Activated CD4-positive, alpha-beta memory T cell treated with anti-CD3 and anti-CD28 coated beads, Interleukin-2, amount 10 ng/mL, durations not matched to agents 7 days and 5 days (primary cell): ENCODE measurements at regions not wholly inside any gene's neighbourhood (a gene's known extent, or its start where the extent isn't known, plus 50 kb on each side); places are given as distances from the start of the nearest gene placed in this dataset.
"Not testable (repeated sequence)": the region's sequence is repeated elsewhere in the genome, so short reads cannot be mapped to it uniquely, and the experiment has no call there.

Experiments
- CTCF ChIA-PET: fragments of 350-600 bp; sonication (Branson Sonifier 250); formaldehyde crosslinking; loops from one replicate; lab custom pipeline; 2021; ENCODE audit warnings: antibody characterized with exemption, inconsistent platforms; lab: Charles Lee
- POLR2A ChIA-PET: fragments of 350-600 bp; sonication (Branson Sonifier 250); formaldehyde crosslinking; loops from one replicate; lab custom pipeline; 2021; ENCODE audit warnings: antibody characterized with exemption; lab: Charles Lee
- DNase-seq: peaks from one replicate; pipeline ENCODE4 v3.0.0-alpha.2; 2020
- H3K27ac Mint-ChIP-seq: one replicate; pipeline ENCODE4 v1.8.0; 2021; ENCODE audit warnings: mild to moderate bottlenecking, mixed read lengths
- H3K27me3 Mint-ChIP-seq: one replicate; pipeline ENCODE4 v1.8.0; 2021; ENCODE audit warnings: mixed read lengths
- H3K36me3 Mint-ChIP-seq: one replicate; pipeline ENCODE4 v1.8.0; 2021; ENCODE audit warnings: low read depth, mixed read lengths
- H3K4me1 Mint-ChIP-seq: one replicate; pipeline ENCODE4 v1.8.0; 2021; ENCODE audit warnings: mixed read lengths
- H3K4me3 Mint-ChIP-seq: one replicate; pipeline ENCODE4 v1.8.0; 2021; ENCODE audit warnings: mild to moderate bottlenecking, mixed read lengths
- H3K9me3 Mint-ChIP-seq: one replicate; pipeline ENCODE4 v1.8.0; 2021; ENCODE audit warnings: mixed read lengths

- H3K27me3 Mint-ChIP-seq, H3K4me1 Mint-ChIP-seq, H3K4me3 Mint-ChIP-seq, POLR2A ChIA-PET, H3K27ac Mint-ChIP-seq, DNase-seq, H3K36me3 Mint-ChIP-seq, CTCF ChIA-PET: not testable (repeated sequence)
- H3K9me3 Mint-ChIP-seq = peaks cover 44% of the 10 kb centered on the region
Measured at GRCh38 chr9:65406625-65407024, 121.6 kb upstream of the FOXD4L5 start.

GRCh38 chr9:65405766-65406165 lies 120.8 kb upstream of the FOXD4L5 start:
- peaks cover 42% of the 10 kb centered on the region for H3K9me3 Mint-ChIP-seq
- H3K27me3 Mint-ChIP-seq, DNase-seq, H3K4me1 Mint-ChIP-seq, H3K4me3 Mint-ChIP-seq, H3K27ac Mint-ChIP-seq, H3K36me3 Mint-ChIP-seq, POLR2A ChIA-PET, CTCF ChIA-PET: not testable (repeated sequence)

- Mint-ChIP-seq H3K4me3 (no peak overlapping the region), H3K27ac (no peak overlapping the region), H3K9me3 (peaks cover 41% of the 10 kb centered on the region)
Measured at GRCh38 chr9:65405253-65405652, 120.2 kb upstream of the FOXD4L5 start.

DNA sequence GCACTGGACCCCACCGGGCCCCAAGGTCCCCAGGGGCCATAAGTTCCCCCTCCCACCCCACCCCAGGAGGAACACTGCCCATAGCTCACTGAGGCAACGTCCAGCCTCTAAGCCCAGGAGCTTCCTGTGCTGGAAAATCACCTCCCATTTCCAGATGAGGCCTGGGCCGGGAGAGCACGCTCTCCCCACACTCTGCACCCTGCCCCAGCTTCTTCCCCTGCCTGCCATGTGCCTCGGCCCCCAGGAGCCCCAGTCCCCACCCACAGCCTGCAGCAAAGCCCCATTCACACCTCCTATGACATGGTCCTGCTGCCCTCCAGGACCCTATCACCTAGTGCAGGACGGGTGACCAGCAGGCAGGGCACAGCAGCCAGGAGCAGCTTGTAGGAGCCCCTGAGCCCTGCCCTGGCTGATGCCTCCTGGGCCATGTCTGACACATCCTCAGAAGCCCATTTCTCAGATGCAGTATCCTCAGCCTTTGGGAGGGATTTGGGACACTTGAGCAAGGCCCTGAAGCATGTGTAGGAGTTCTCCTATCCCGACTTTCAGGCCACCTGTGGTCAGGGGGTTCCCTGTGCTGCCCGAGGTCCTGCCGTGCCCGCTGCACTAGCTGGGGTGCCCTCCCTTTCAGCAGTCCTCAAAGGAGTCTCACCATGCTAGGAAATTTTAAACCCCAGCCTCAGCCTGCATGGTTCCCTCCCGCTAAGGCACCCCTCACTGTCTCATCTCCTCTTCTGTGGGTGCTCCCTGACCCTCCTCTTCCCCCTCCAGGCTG lies 119.4 kb upstream of the FOXD4L5 start:
- no peak overlapping the region for H3K4me3 Mint-ChIP-seq
- no peaks in the 10 kb centered on the region for H3K4me1 Mint-ChIP-seq
- CTCF ChIA-PET = no interaction called here
- H3K27ac Mint-ChIP-seq = no peak overlapping the region
- H3K27me3 Mint-ChIP-seq = no peaks in the 10 kb centered on the region
- no peak for DNase-seq
- H3K9me3 Mint-ChIP-seq = peaks cover 36% of the 10 kb centered on the region
- POLR2A ChIA-PET = no interaction called here
- no peaks in the 10 kb centered on the region for H3K36me3 Mint-ChIP-seq

More at GRCh38 chr9:65405253-65405652, 120.2 kb upstream of the FOXD4L5 start:
- Mint-ChIP-seq H3K36me3 (peaks cover 3% of the 10 kb centered on the region), H3K4me1 (no peaks in the 10 kb centered on the region), H3K27me3 (no peaks in the 10 kb centered on the region)
- DNase-seq = no peak
- ChIA-PET CTCF (no interaction called here), POLR2A (no interaction called here)

- ChIA-PET POLR2A (no interaction called here), CTCF (no interaction called here)
- DNase-seq = no peak
- Mint-ChIP-seq H3K36me3 (no peaks in the 10 kb centered on the region), H3K27me3 (no peaks in the 10 kb centered on the region), H3K4me1 (no peaks in the 10 kb centered on the region), H3K4me3 (no peak overlapping the region), H3K9me3 (peaks cover 39% of the 10 kb centered on the region), H3K27ac (no peak overlapping the region)
Measured at GRCh38 chr9:65403721-65404120, 118.7 kb upstream of the FOXD4L5 start.

- CTCF ChIA-PET, H3K36me3 Mint-ChIP-seq, H3K27ac Mint-ChIP-seq, H3K4me1 Mint-ChIP-seq, DNase-seq, H3K27me3 Mint-ChIP-seq, POLR2A ChIA-PET, H3K4me3 Mint-ChIP-seq: not testable (repeated sequence)
- H3K9me3 Mint-ChIP-seq = peaks cover 35% of the 10 kb centered on the region
Measured at GRCh38 chr9:65403072-65403471, 118.1 kb upstream of the FOXD4L5 start.

DNA sequence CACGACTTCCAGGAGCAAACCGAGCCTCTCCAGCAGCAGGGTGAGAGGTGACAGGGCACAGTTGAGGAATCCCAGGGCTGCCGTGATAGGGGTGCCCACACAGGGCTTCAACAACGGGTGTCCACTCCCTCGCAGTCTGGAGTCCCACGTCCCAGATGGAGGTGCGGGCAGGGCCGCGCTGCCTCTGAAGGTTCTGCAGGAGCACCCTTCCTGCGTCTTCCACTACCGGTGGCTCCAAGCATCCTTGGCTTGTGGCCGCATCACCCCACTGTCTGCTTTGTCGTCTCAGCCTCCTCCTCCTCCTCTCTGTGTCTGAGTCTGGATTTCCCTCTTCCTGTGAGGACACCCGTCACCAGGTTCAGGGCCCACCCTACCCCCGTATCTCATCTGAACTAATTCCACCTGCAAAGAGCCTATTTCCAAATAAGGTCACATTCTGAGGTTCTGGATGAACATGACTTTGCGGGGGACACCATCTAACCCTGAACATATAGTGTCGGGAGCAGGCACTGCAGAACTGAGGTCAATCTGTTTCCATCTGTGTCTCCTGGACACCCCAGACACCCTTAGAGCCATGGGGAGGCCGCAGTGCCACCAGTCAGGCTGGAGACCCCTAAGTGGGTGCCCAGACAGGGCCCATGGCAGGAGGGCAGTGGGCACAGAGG lies 117.3 kb upstream of the FOXD4L5 start:
- H3K4me1 Mint-ChIP-seq, H3K4me3 Mint-ChIP-seq, H3K27ac Mint-ChIP-seq, CTCF ChIA-PET, H3K27me3 Mint-ChIP-seq, H3K36me3 Mint-ChIP-seq, DNase-seq, POLR2A ChIA-PET: not testable (repeated sequence)
- H3K9me3 Mint-ChIP-seq = peaks cover 32% of the 10 kb centered on the region

- CTCF ChIA-PET, H3K36me3 Mint-ChIP-seq, H3K27ac Mint-ChIP-seq, H3K4me1 Mint-ChIP-seq, H3K4me3 Mint-ChIP-seq, DNase-seq, H3K27me3 Mint-ChIP-seq, POLR2A ChIA-PET: not testable (repeated sequence)
- H3K9me3 Mint-ChIP-seq = peaks cover 32% of the 10 kb centered on the region
Measured at GRCh38 chr9:65401456-65402045, 116.5 kb upstream of the FOXD4L5 start.

DNA sequence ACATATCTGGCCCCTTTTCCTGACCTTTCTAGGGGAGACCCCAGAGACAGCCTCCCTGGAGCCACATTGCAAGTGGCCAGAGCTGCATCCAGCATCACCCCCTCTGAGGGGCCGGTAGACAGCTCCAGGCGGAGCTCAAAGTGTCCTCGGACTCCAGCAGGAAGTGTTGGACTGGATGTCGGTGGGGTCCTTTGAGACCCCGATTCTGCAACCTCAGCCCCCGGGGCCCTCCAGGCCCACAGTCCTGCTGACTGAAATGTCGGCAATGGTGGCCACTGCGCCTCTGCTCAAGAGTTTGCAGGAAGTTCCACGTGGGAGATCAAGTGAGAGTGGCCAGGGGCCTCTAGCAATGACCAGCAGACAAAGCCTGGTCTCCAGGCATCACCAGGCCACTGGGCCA lies 115.9 kb upstream of the FOXD4L5 start:
- ChIA-PET POLR2A (no interaction called here), CTCF (no interaction called here)
- DNase-seq = no peak
- H3K4me1 Mint-ChIP-seq = no peaks in the 10 kb centered on the region
- no peak overlapping the region for H3K4me3 Mint-ChIP-seq
- no peaks in the 10 kb centered on the region for H3K36me3 Mint-ChIP-seq
- no peaks in the 10 kb centered on the region for H3K27me3 Mint-ChIP-seq
- peaks cover 28% of the 10 kb centered on the region for H3K9me3 Mint-ChIP-seq
- H3K27ac Mint-ChIP-seq = no peak overlapping the region

DNA sequence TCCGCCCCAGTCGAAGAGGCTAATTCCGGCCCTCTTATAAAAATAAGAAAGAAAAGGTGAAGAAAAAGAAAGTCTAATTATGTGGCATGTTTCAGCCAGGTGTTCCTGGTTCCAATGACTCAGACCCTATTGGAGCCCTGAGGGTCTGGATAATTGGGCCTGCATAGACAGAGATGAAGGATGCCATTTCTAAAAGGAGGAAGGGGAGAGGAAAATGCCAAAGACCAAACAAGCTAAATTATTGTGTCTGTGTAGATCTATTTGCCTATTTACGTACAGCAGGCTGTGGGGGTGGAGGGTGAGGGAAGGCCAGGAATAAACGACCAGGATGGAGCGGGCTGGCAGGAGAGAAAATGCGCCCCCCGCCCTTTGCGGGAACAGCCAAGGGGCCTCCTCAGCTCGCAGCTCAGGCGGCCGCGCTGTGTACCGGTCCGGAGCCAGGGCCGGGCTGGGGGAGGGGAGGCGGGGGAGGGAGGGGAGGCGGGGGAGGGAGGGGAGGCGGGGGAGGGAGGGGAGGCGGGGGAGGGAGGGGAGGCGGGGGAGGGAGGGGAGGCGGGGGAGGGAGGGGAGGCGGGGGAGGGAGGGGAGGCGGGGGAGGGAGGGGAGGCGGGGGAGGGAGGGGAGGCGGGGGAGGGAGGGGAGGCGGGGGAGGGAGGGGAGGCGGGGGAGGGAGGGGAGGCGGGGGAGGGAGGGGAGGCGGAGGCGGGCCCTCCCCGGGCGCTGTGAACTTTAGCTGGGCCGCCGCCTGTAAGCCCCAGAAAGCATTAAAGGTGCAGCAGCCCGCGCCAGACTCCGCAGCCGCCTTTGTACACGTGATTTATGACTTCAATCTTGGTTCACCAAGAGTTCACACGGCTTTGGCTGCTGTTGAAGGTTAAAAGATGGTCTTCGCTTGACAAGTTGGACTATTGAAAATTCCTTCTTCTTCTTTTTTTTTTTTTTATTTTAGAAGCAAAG lies 113.0 kb upstream of the FOXD4L5 start:
- POLR2A ChIA-PET, H3K4me3 Mint-ChIP-seq, H3K36me3 Mint-ChIP-seq, CTCF ChIA-PET, H3K27me3 Mint-ChIP-seq, H3K27ac Mint-ChIP-seq, H3K4me1 Mint-ChIP-seq, DNase-seq: not testable (repeated sequence)
- peaks cover 18% of the 10 kb centered on the region for H3K9me3 Mint-ChIP-seq

DNA sequence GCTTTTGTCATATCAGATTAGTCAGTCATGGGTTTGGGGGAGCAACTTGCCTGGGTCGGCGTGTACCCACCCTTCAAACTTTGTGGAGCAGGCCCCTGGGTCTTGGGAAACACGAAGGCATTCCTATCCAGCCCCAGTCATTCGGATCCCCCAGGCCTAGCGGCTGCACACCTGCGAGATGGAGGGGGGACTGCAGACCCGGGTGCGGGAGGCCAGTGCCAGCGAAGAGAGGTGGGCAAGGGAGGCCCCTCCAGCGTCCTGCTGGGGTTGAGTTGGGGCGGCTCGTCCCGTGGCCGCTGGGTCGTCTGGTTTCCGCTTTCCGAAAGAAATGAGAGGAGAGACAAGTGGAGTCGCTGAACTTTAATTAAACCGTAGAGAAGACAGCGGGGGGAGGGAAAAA lies 112.2 kb upstream of the FOXD4L5 start:
- H3K27me3 Mint-ChIP-seq, H3K36me3 Mint-ChIP-seq, POLR2A ChIA-PET, DNase-seq, H3K4me1 Mint-ChIP-seq, CTCF ChIA-PET, H3K27ac Mint-ChIP-seq, H3K4me3 Mint-ChIP-seq: not testable (repeated sequence)
- peaks cover 15% of the 10 kb centered on the region for H3K9me3 Mint-ChIP-seq

GRCh38 chr9:65396601-65397000 lies 111.6 kb upstream of the FOXD4L5 start:
- H3K4me1 Mint-ChIP-seq, DNase-seq, POLR2A ChIA-PET, H3K27ac Mint-ChIP-seq, H3K27me3 Mint-ChIP-seq, H3K4me3 Mint-ChIP-seq, CTCF ChIA-PET, H3K36me3 Mint-ChIP-seq: not testable (repeated sequence)
- H3K9me3 Mint-ChIP-seq = peaks cover 15% of the 10 kb centered on the region

DNA sequence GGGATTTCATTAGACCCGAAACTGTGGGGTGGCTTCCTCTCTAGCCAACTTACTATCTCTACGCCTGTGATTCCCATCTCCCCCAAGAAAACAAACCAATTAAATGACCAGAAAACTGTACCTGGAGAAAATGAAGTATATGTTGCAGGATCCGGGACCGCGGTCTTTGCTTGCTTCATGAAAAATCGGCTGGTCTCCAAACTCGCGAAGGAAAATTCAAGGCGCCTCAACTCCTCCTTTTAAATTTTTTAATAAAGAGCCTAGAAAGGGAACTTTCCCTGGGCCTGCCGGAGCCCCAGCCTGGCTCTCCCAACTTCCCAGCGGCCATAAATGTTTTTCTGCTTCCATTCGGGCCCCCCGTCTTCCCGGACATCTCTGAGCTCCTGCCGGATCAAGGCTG lies 110.8 kb upstream of the FOXD4L5 start:
- H3K27me3 Mint-ChIP-seq, H3K27ac Mint-ChIP-seq, DNase-seq, POLR2A ChIA-PET, H3K4me1 Mint-ChIP-seq, CTCF ChIA-PET, H3K4me3 Mint-ChIP-seq, H3K36me3 Mint-ChIP-seq: not testable (repeated sequence)
- H3K9me3 Mint-ChIP-seq = peaks cover 15% of the 10 kb centered on the region
